Breast epithelium (tissue), 4 donors: ENCODE measurements at regions not wholly inside any gene's neighbourhood (a gene's known extent, or its start where the extent isn't known, plus 50 kb on each side); places are given as distances from the start of the nearest gene placed in this dataset.
A peak's percentile ranks its signal among the peaks of the same experiment; 100 is the strongest.
"Not testable (repeated sequence)": the region's sequence is repeated elsewhere in the genome, so short reads cannot be mapped to it uniquely, and the experiment has no call there.

ENCODE experiments used
- DNase-seq, 2 donors: peaks; one replicate each; pipeline ENCODE4 v3.0.0-alpha.2; 2019; ENCODE audit warnings: low spot score in 2 of 2
- H3K27ac ChIP-seq, 2 donors: fragments of 200-600 bp; sonication (generic) in 1 of 2; one replicate each; pipeline ENCODE4 v1.5.1; 2016 to 2019; ENCODE audit warnings: mild to moderate bottlenecking in 1 of 2
- H3K27me3 ChIP-seq, 2 donors: fragments of 200-600 bp; sonication (generic) in 1 of 2; one replicate each; pipeline versions ENCODE4 v1.5.1 to v1.6.0; 2017 to 2019; ENCODE audit warnings: control low read depth in 1 of 2, mild to moderate bottlenecking in 1 of 2
- H3K36me3 ChIP-seq: fragments of 200-600 bp; one replicate; pipeline ENCODE4 v1.5.1; 2019
- H3K4me1 ChIP-seq, 2 donors: fragments of 200-600 bp; sonication (generic); one replicate each; pipeline ENCODE4 v1.5.1; 2016 to 2019; ENCODE audit warnings: control low read depth in 1 of 2
- H3K4me3 ChIP-seq, 3 donors: fragments of 200-600 bp; sonication (generic); 1 replicate in 2 of 3; 2 replicates in 1 of 3; pipeline ENCODE4 v1.5.1; 2016 to 2019; ENCODE audit warnings: mild to moderate bottlenecking in 3 of 3, moderate library complexity in 2 of 3
- H3K9me3 ChIP-seq, 2 donors: fragments of 200-600 bp; sonication (generic) in 1 of 2; one replicate each; pipeline ENCODE4 v1.5.1; 2016 to 2019; ENCODE audit warnings: control low read depth in 1 of 2
- intact Hi-C: fragments of 100-400 bp; cut with DNase I; formaldehyde crosslinking; loops from one replicate; pipeline ENCODE4 v1.15.1; 2023; ENCODE audit warnings: low total_unique reads

DNA sequence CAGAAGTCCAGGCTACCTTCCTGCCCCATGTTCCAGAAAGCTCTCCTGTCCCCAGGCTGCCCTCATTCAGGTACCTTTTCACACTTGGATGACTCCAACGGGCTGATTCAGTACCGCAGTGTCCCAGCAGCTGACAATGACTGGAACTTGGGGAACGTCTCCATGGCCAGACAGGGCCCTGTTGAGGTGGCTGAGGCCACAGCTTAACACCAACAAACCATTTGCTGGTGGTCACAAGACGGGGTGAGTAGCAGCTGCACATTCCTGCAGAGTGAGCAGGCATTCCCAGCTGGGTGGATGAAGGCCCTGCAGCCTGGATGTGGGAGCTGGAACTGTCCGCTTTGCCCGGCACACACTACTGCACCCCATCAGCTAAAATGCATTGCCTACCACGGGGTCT is 4481.3 kb upstream of the TPTE start:
- H3K27me3 ChIP-seq, H3K4me3 ChIP-seq, DNase-seq, H3K9me3 ChIP-seq, H3K36me3 ChIP-seq, H3K27ac ChIP-seq, intact Hi-C loops, H3K4me1 ChIP-seq: not testable (repeated sequence)

DNA sequence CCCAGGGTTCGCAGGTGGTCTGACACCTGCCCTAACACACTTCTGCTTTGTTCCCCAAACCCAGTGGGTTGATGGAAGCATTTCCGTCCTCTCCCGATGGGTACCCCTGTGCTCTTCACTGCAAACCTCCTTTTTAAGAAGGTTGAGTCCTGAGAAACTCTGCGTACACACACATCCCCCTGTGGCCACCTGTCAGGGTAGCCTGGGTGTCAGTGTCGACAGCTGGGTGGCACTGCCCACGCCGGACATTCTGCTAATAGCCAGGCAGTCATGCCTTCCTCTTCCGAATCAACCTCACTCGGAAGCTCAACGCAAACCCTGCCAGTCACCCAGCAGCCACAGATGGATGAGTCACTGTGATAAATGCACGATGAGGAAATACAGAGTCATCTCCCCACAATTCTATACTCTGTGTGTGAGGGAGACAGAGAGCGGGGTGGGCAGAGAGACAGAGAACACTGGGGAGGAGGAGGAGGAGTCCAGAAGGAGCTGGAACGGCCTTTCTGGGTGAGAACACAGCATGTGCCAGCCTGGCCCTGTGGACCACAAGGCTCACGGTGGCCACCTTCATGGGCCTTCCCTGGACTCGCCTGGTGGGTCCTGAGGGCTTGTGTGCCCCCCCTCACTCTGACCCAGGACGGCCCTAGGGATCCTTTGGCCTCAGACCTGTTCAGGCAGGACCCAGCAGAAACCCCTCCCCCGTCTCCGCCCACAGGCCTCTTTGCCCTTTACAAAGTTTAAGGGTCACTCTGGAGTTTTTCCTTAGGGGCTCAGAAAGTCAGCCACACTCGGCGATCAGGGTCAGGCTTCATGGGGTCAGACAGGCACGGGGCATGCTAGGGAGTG is 4477.7 kb upstream of the TPTE start:
- H3K9me3 ChIP-seq, H3K36me3 ChIP-seq, H3K4me3 ChIP-seq, DNase-seq, H3K4me1 ChIP-seq, H3K27me3 ChIP-seq, H3K27ac ChIP-seq, intact Hi-C loops: not testable (repeated sequence)

DNA sequence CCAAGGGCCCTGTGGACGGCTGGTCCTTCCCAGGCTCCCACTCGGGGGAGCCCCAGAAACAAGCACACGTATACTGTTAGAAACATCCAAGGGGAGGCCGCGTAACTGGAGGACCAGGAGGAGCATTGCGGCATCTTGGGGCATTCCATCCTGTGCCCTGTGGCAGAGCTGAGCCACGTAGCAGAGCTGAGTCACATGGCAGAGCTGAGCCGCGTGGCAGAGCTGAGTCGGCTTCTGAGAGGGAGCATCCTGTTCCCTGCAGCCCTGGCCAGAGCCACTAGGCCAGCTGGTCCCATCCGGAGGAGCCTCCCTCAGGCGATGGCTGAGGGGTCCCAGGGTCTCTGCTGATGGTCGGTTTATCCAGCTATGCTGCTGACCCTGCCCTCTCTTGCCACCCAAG is 4476.7 kb upstream of the TPTE start:
- H3K27ac ChIP-seq, H3K4me3 ChIP-seq, H3K36me3 ChIP-seq, intact Hi-C loops, H3K4me1 ChIP-seq, H3K27me3 ChIP-seq, H3K9me3 ChIP-seq, DNase-seq: not testable (repeated sequence)

DNA sequence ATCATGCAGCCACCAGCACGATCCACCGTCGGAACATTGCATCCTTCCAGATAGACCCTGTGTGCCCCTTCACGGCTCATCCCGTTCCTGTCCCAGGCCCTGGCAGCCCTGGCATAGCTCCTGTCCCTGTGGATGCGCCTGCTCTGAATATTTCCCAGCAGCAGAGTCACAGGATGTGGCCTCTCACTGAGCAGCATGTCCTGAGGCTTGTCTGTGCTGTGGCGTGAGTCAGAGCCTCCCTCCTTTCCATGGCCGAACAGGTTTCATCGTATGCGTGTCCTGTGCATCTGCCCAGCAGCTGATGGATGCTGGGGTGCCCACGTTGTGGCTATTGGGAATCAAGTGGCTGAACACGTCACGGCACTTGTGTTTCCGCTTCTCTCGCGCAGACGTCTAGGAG is 4471.5 kb upstream of the TPTE start:
- H3K9me3 ChIP-seq, DNase-seq, H3K4me1 ChIP-seq, H3K4me3 ChIP-seq, H3K27me3 ChIP-seq, H3K27ac ChIP-seq, H3K36me3 ChIP-seq, intact Hi-C loops: not testable (repeated sequence)

DNA sequence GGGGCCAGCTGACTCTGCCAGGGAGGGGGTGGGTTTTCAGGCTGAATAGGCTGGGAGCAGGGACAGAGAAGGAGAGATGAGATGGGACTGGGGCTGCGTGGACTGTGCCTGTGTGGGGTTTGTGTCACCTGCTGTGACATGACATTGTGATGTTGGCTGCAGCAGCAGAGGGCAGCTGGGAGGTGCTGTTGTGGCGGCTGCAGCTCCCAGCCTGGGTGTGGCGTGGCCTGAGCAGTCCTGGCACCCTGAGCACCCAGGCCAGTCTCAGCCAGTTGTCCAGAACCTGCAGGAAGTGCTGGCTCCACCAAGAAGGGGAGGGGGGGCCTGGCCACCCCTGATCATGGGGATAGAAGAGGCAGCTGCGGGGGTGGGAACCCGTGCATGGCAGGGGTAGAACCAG is 4469.3 kb upstream of the TPTE start:
- DNase-seq, H3K4me1 ChIP-seq, H3K9me3 ChIP-seq, H3K4me3 ChIP-seq, H3K27ac ChIP-seq, intact Hi-C loops, H3K36me3 ChIP-seq, H3K27me3 ChIP-seq: not testable (repeated sequence)

DNA sequence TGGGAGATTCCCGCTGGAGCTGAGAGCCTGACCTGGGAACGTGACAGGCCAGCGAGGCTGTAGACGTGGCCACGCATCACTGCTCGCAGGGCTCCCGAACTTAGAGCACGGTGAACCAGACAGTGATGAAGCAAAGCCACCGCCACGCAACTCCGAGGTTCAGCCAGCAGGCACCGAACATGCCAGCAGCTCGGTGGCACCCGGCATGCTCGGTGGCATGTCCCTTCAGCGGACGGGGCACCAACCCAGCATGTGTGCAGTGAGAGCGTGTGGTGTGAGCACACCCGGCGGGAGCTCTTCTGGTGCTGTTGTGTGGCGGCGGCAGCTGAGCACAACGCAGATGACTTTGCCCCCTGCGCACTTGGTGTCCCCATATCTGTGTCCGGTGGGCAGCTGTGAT is 4468.2 kb upstream of the TPTE start:
- H3K36me3 ChIP-seq, H3K4me1 ChIP-seq, H3K27me3 ChIP-seq, DNase-seq, H3K27ac ChIP-seq, H3K4me3 ChIP-seq, intact Hi-C loops, H3K9me3 ChIP-seq: not testable (repeated sequence)

DNA sequence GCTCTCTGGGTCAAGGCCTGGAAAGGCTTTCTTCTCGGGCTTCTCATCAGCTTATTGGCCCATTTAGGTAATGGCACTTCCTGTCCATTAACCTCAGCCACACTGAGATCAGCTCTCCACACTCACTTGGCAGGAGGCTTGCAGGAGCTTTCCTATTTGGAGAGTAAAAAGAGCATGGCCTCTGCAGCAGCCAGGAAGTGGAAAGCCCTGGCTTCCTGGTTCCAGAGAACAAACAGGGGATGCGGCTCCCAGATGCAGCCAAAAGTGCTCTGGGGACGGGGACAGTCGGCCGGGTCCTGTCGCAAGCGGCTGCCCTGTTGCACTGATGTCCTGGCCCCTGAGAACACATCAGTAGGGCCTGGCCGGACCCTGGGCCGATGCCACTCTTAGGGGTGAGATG is 4462.4 kb upstream of the TPTE start:
- H3K9me3 ChIP-seq, H3K4me3 ChIP-seq, H3K27me3 ChIP-seq, H3K36me3 ChIP-seq, H3K27ac ChIP-seq, DNase-seq, intact Hi-C loops, H3K4me1 ChIP-seq: not testable (repeated sequence)

DNA sequence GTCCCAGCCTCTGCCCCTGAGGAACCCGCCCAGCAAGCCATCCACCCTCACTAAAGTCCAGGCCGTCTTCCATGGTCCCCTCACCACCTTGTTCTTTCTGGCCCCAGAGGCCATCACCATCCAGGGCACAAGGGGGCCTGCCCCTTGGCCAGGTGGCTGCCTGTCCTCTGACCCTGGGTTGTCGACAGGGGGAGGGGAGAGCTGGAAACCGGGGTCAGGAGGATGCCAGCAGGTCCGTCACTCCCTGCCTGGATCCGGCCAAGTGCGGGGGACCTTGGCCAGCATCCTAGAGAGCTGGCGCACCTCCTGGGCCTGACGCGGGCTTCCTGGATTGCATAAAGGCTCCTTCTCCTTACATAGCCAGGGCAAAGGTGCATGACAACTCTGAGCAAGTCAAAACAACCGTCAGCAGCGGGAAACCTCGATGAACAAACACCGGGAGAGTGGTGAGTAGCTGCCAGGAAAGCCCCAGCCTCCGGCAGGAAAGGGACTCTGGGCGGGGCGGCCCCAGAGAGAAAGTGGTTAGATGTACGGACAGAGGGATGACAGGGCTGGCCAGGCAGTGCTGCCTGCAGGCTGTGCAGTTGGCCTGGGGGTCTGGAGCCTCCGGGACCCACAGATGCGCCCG is 4461.2 kb upstream of the TPTE start:
- H3K27ac ChIP-seq, H3K9me3 ChIP-seq, DNase-seq, H3K27me3 ChIP-seq, H3K4me1 ChIP-seq, intact Hi-C loops, H3K4me3 ChIP-seq, H3K36me3 ChIP-seq: not testable (repeated sequence)

DNA sequence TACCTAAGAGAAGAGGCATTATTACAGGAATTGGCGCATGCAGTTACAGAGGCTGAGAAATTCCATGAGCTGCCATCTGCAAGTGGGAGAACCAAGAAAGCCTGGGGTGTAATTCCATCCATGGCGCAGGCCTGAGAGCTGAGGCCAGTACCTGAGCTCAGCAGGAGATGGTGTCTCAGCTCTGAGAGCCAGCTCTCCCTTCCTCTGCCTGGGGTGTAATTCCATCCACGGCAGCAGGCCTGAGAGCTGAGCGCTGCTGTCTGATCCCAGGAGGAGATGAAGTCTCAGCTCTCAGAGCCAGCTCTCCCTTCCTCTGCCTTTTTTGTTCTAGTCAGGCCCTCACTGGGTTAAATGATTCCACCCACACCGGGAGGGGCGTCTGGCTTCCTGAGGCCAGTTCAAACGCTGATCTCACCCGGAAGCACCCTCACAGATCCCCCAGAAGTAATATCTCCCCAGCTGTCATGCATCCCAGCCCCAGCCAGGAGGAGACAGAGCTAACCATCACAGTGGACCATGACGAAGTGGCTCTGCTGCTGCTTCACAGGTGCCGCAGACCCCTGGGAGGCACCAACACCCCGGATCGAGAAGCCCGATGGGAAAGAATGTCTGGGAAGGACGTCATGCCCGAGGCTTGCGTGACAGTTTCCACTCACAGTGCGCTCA is 4454.9 kb upstream of the TPTE start:
- H3K27me3 ChIP-seq, H3K9me3 ChIP-seq, DNase-seq, H3K4me3 ChIP-seq, H3K36me3 ChIP-seq, H3K4me1 ChIP-seq, intact Hi-C loops, H3K27ac ChIP-seq: not testable (repeated sequence)

DNA sequence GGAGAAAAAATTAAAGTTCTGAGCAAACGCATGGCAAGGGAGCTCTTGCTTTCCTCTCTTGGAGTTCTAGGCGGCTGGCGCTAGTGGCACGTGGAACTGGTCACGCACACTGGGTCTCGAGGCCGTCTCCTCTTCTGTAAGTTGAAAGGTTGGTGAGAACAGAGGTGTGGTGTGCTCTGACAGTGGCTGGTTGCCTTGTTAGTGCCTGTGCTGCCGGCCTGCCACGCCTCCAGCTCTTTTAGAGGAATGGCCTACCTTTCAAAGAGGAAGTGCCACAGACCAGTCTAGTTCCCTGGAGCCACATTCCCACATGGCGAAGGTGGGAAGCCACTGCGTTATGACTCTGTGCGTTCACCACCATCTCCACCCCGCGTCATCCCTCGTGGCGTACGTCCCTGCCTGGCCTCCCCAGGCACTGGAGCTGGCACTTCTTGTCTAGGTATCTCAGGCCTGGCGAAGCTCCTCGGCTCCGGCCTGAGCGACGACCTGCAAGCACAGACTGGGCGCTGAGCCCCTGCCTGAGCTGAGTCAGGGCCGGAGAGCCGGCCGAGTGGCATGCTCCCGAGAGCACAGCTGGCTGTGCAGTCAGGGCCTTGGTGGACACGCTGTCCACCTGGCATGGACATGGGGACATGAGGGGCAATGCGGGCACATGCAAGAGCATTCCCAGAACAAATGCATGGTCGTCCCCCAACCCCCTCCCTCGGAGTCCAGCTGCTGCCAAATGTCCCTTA is 4453.1 kb upstream of the TPTE start:
- intact Hi-C loops, H3K27ac ChIP-seq, H3K9me3 ChIP-seq, DNase-seq, H3K36me3 ChIP-seq, H3K4me1 ChIP-seq, H3K27me3 ChIP-seq, H3K4me3 ChIP-seq: not testable (repeated sequence)

DNA sequence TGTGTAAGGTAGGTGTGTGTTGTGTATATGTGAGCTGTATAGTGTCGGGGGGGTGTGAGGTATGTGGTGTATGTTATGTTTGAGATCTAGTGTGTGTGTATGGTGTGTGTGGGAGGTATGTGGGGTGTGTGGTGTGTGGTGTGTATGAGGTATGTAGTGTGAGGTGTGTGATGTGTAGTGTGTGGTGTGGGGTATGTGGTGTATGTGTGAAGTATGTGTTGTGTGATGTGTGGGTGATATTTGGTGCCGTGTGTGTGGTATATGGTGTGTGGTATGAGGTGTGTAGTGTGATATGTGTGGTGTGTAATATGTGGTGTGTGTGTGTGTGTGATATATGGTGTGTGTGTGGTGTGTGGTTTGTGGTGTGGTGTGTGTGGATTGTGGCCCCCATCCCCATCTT is 4451.2 kb upstream of the TPTE start:
- peak in 1 of 2 donors; percentile 11 for DNase-seq
- H3K9me3 ChIP-seq, H3K4me1 ChIP-seq, H3K27ac ChIP-seq, H3K27me3 ChIP-seq, H3K36me3 ChIP-seq, H3K4me3 ChIP-seq, intact Hi-C loops: not testable (repeated sequence)

DNA sequence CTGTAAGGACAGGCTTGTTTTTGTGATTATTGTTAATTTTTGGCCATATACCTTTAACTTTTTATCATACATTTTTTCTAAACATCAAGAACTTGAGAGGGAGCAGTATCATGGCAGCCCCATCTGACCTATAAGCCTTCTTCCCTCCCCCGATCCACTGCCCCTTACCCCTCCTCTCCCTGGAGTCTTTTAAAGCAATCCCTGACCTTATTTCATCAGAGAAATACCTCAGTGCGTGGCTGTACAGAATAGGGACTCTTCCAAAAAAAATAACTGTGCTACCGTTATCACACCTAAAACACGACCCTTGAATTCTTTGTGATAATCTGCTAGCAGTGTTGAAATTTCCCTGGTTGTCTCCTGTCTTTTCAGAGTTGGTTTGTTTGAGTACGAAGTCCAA is 4448.7 kb upstream of the TPTE start:
- H3K9me3 ChIP-seq, H3K27me3 ChIP-seq, H3K27ac ChIP-seq, intact Hi-C loops, H3K36me3 ChIP-seq, H3K4me1 ChIP-seq, H3K4me3 ChIP-seq, DNase-seq: not testable (repeated sequence)

DNA sequence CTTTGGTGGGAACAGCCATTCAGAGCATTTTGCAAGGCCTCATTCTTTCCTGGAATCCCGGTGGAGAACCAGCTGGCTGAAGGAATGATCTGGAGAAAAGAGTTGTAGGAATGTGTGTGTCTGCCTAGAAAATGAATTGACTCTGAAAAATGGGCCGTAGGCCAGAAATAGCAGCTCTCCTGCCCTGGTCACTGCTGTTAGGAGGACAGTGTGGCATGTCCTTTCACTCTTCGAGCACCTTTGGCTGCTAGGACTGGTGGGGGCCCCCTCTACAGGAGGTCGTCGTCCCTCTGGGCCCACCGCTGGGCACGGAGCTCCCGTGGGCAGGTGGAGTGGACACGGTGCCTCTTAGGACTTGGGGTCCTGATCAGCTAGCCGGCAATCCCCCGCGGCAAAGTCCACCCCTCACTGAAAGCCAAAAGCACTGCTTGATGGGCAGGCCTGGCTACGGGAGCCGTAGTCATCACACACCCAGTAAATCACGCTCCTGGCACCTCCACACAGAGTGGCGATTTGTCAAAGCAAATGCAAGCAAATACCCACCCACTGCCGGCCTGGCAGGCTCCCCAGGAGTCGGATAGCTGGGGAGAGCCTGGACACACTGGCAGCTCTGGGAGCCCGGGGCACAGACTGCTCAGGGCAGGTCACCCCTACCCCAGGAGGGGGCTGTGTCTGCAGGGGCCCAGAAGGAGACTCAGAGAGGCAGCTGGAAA is 4447.2 kb upstream of the TPTE start:
- DNase-seq, H3K27ac ChIP-seq, H3K4me3 ChIP-seq, H3K9me3 ChIP-seq, H3K36me3 ChIP-seq, intact Hi-C loops, H3K4me1 ChIP-seq, H3K27me3 ChIP-seq: not testable (repeated sequence)
